Neural cell (in vitro differentiated cells): ENCODE measurements at regions not wholly inside any gene's neighbourhood (a gene's known extent, or its start where the extent isn't known, plus 50 kb on each side); places are given as distances from the start of the nearest gene placed in this dataset.

Experiments used
- H2AFZ ChIP-seq: fragments of 200-600, 300-800 bp; sonication (generic), shearing (Covaris generic); 2 replicates; pipeline ENCODE4 v1.6.0; 2014; ENCODE audit warnings: low read depth, mild to moderate bottlenecking, antibody characterized with exemption, low read length, moderate library complexity
- H3F3A ChIP-seq: fragments of 200-600 bp; shearing (Covaris generic); 2 replicates; pipeline ENCODE4 v1.6.1; 2016; ENCODE audit warnings: mild to moderate bottlenecking, moderate library complexity, mixed read lengths, antibody characterized with exemption, low read length; ENCODE audit not compliant: insufficient read depth, poor library complexity, severe bottlenecking
- H3K27ac ChIP-seq: fragments of 200-600, 300-800 bp; sonication (generic), shearing (Covaris generic); 2 replicates; pipeline ENCODE4 v1.5.1; 2014; ENCODE audit warnings: mild to moderate bottlenecking, low read length, moderate library complexity
- H3K27me3 ChIP-seq: fragments of 300-800, 200-600 bp; sonication (generic), shearing (Covaris generic); 2 replicates; pipeline ENCODE4 v1.6.0; 2014; ENCODE audit warnings: mild to moderate bottlenecking, low read depth, low read length, moderate library complexity; ENCODE audit not compliant: insufficient read depth
- H3K36me3 ChIP-seq: fragments of 300-800, 200-600 bp; sonication (generic), shearing (Covaris generic); 2 replicates; pipeline ENCODE4 v1.5.1; 2014; ENCODE audit warnings: mild to moderate bottlenecking, antibody characterized with exemption, low read length, moderate library complexity; ENCODE audit not compliant: insufficient read depth
- H3K4me2 ChIP-seq: fragments of 300-800, 200-600 bp; sonication (generic), shearing (Covaris generic); 2 replicates; pipeline ENCODE4 v1.6.0; 2014; ENCODE audit warnings: mild to moderate bottlenecking, low read length
- H3K4me3 ChIP-seq: fragments of 300-800, 200-600 bp; sonication (generic), shearing (Covaris generic); 2 replicates; pipeline ENCODE4 v1.5.1; 2014; ENCODE audit warnings: mild to moderate bottlenecking, low read length, moderate library complexity
- H3K79me2 ChIP-seq: fragments of 200-600 bp; shearing (Covaris generic); replicated peaks from 2 replicates; pipeline ENCODE4 v1.6.0; 2014; ENCODE audit warnings: mild to moderate bottlenecking, low read length, moderate library complexity; ENCODE audit not compliant: insufficient read depth
- H3K9ac ChIP-seq: fragments of 300-800, 200-600 bp; sonication (generic), shearing (Covaris generic); 2 replicates; pipeline ENCODE4 v1.6.1; 2016; ENCODE audit warnings: mild to moderate bottlenecking, low read length, mixed read lengths
- H3K9me2 ChIP-seq: fragments of 200-600 bp; shearing (Covaris generic); 2 replicates; pipeline ENCODE4 v1.6.1; 2016; ENCODE audit warnings: mild to moderate bottlenecking, low read length, mixed read lengths; ENCODE audit not compliant: insufficient read depth
- H3K9me3 ChIP-seq: fragments of 200-600, 300-800 bp; sonication (generic), shearing (Covaris generic); 2 replicates; pipeline ENCODE4 v1.6.1; 2016; ENCODE audit warnings: mild to moderate bottlenecking, mixed run types, low read length, moderate library complexity, mixed read lengths
- H4K20me1 ChIP-seq: fragments of 200-600 bp; shearing (Covaris generic); 2 replicates; pipeline ENCODE4 v1.6.1; 2016; ENCODE audit warnings: mild to moderate bottlenecking, mixed run types; ENCODE audit not compliant: insufficient read depth
- CTCF ChIP-seq: fragments of 450-650 bp; IDR thresholded peaks from 2 replicates; pipeline ENCODE4 v1.5.1; 2014; ENCODE audit warnings: antibody characterized with exemption, mild to moderate bottlenecking, moderate library complexity; ENCODE audit not compliant: poor library complexity, severe bottlenecking
- EP300 ChIP-seq: fragments of 450-650 bp; conservative IDR thresholded peaks from 2 replicates; pipeline ENCODE4 v1.6.1; 2014; ENCODE audit warnings: antibody characterized with exemption, mild to moderate bottlenecking, moderate library complexity; ENCODE audit not compliant: poor library complexity, severe bottlenecking
- EZH2 ChIP-seq: fragments of 200-600, 300-800 bp; shearing (Covaris generic), sonication (generic); IDR thresholded peaks from 2 replicates; pipeline ENCODE4 v1.6.1; 2014; ENCODE audit warnings: antibody characterized with exemption, low read length, borderline replicate concordance, mild to moderate bottlenecking; ENCODE audit not compliant: insufficient read depth, poor library complexity, severe bottlenecking
- MXI1 ChIP-seq: fragments of 450-650 bp; conservative IDR thresholded peaks from 2 replicates; pipeline ENCODE4 v1.6.1; 2014; ENCODE audit warnings: antibody characterized with exemption, mild to moderate bottlenecking; ENCODE audit not compliant: poor library complexity, severe bottlenecking
- POLR2AphosphoS5 ChIP-seq: IDR thresholded peaks from 2 replicates; pipeline ENCODE4 v1.6.1; 2012
- RAD21 ChIP-seq: fragments of 450-650 bp; conservative IDR thresholded peaks from 2 replicates; pipeline ENCODE4 v1.6.1; 2014; ENCODE audit warnings: antibody characterized with exemption, mild to moderate bottlenecking, moderate library complexity
- REST ChIP-seq: IDR thresholded peaks from 2 replicates; pipeline ENCODE4 v1.6.1; 2012; ENCODE audit warnings: borderline replicate concordance
- SMC3 ChIP-seq: fragments of 450-650 bp; conservative IDR thresholded peaks from 2 replicates; pipeline ENCODE4 v1.6.1; 2014; ENCODE audit warnings: antibody characterized with exemption, mild to moderate bottlenecking, moderate library complexity; ENCODE audit not compliant: poor library complexity
- TAF1 ChIP-seq: IDR thresholded peaks from 2 replicates; pipeline ENCODE4 v1.6.1; 2012; ENCODE audit warnings: low read depth

- TF ChIP-seq POLR2AphosphoS5 (no peak), EP300 (no peak), REST (no peak), CTCF (no peak), MXI1 (no peak), SMC3 (no peak), RAD21 (no peak), EZH2 (no peak), TAF1 (no peak)
- Histone ChIP-seq H3K27me3 (no peaks in the 10 kb centered on the region), H2AFZ (no peak overlapping the region), H3K4me2 (no peak overlapping the region), H4K20me1 (no peaks in the 10 kb centered on the region), H3K9me2 (no peaks in the 10 kb centered on the region), H3K9me3 (no peaks in the 10 kb centered on the region), H3F3A (no peaks in the 10 kb centered on the region), H3K79me2 (no peaks in the 10 kb centered on the region), H3K9ac (no peak overlapping the region), H3K36me3 (no peaks in the 10 kb centered on the region), H3K4me3 (no peak overlapping the region), H3K27ac (no peak overlapping the region)
These were observed 341.2 kb downstream of the SAMD5 start for GRCh38 chr6:147849401-147850330.

- Histone ChIP-seq H3K36me3 (no peaks in the 10 kb centered on the region), H3K4me3 (no peak overlapping the region), H3K27ac (no peak overlapping the region), H3K27me3 (no peaks in the 10 kb centered on the region), H3F3A (no peaks in the 10 kb centered on the region), H3K4me2 (no peak overlapping the region), H3K9me3 (no peaks in the 10 kb centered on the region), H2AFZ (no peak overlapping the region), H3K9me2 (no peaks in the 10 kb centered on the region), H3K79me2 (no peaks in the 10 kb centered on the region), H4K20me1 (no peaks in the 10 kb centered on the region), H3K9ac (no peak overlapping the region)
- TF ChIP-seq MXI1 (no peak), POLR2AphosphoS5 (no peak)
These were observed 344.3 kb downstream of the SAMD5 start for GRCh38 chr6:147852772-147853171.
